ENCODE measurements at regions not wholly inside any gene's neighbourhood (a gene's known extent, or its start where the extent isn't known, plus 50 kb on each side); places are given as distances from the start of the nearest gene placed in this dataset.

DNA sequence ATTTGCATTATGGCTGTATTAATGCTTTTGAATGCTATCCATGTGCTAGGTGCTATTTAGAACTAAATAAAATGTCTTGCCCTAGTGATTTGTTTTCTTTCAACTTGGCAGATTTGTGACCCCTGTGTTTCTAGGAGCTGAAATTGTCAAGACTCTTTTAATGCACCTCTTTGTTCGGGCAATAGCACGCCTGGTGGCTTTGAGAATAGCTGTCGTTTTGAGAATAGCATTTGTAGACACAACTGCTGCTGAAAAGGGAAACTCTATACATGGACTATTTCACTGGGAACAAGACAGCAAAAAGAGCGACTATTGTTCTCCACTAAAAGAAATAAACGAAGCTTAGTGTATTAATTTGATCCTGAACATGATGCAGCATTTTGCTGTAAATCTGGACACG, 352.1 kb upstream of the ZNF521 start:
- intact Hi-C loops (cut with DNase I): no loop called here

GRCh38 chr18:25701821-25702220, 349.9 kb upstream of the ZNF521 start:
- intact Hi-C loops (cut with DNase I): no loop called here
- H3K4me1 ChIP-seq: no peaks in the 10 kb centered on the region
- no peak for TF ChIP-seq CTCF (IDR thresholded peaks at IDR 0.05)

More for the DNA sequence above, 352.1 kb upstream of the ZNF521 start:
- DNase-seq: no peak
- TF ChIP-seq CTCF (IDR thresholded peaks at IDR 0.05): no peak
- no peak overlapping the region for H3K27ac ChIP-seq
- H3K27me3 ChIP-seq: no peaks in the 10 kb centered on the region
- no peaks in the 10 kb centered on the region for H3K36me3 ChIP-seq
- no peaks in the 10 kb centered on the region for H3K9me3 ChIP-seq
- no peak overlapping the region for H3K9ac ChIP-seq (ENCODE audit: low read depth in 2 of 2, low read length in 2 of 2)
- no peaks in the 10 kb centered on the region for H3K4me1 ChIP-seq
- no peak overlapping the region for H3K4me3 ChIP-seq

DNA sequence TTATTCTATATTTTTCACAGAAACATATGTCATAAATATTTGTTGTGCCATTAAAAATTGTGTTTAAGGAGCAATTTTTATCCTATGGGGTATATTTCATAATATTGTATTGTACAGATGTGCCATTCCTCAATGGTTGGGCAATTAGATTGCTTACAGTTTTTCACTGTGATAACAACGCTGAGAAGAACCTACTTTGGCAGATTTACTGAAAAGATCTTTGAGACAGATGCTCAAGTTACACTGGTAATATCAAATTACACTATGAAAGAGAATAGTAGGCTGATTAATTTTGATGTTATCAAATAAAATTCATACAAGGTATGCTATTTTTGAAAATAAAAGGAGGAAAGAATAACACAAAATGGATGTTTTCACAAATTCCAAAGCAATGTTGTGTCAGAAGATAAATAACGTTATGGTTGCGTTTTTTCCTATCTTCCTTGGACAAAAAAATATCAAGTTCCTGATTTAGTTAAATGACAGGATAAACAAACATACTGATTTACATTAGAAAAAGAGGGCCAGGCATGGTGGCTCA, 335.1 kb upstream of the ZNF521 start:
- Histone ChIP-seq H3K9me3 (no peaks in the 10 kb centered on the region), H3K9ac (ENCODE audit: low read depth in 2 of 2, low read length in 2 of 2) (no peak overlapping the region), H3K4me3 (no peak overlapping the region), H3K36me3 (no peaks in the 10 kb centered on the region), H3K27ac (no peak overlapping the region), H3K27me3 (no peaks in the 10 kb centered on the region), H3K4me1 (no peaks in the 10 kb centered on the region)
- TF ChIP-seq CTCF (IDR thresholded peaks at IDR 0.05): no peak
- DNase-seq: no peak
- intact Hi-C loops (cut with DNase I): no loop called here

More at GRCh38 chr18:25701821-25702220, 349.9 kb upstream of the ZNF521 start:
- Histone ChIP-seq H3K9me3 (no peaks in the 10 kb centered on the region), H3K36me3 (no peaks in the 10 kb centered on the region), H3K27me3 (no peaks in the 10 kb centered on the region), H3K27ac (no peak overlapping the region), H3K9ac (ENCODE audit: low read depth in 2 of 2, low read length in 2 of 2) (no peak overlapping the region), H3K4me3 (no peak overlapping the region)
- no peak for DNase-seq

GRCh38 chr18:25685088-25685487, 333.1 kb upstream of the ZNF521 start:
- intact Hi-C loops (cut with DNase I): no loop called here

DNA sequence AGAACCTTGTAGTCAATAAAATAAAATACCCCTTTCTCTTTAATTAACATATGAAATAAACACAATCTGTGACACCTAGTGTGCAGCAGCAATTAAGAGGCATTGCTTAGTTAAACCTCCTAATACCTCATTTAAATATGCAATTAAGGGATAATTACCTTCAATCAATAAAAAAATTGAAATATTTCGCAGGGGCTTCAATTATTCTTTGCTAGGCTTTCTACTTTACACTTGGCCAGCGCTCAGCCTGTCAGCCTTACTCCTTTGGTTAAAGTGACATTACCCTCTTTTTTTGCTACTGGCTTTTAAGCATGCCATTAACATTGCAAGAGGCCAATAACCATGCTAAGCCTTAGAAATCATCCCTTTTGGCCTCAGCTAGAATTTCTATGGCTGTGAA, 327.5 kb upstream of the ZNF521 start:
- no peak for TF ChIP-seq CTCF (IDR thresholded peaks at IDR 0.05)

More at GRCh38 chr18:25685088-25685487, 333.1 kb upstream of the ZNF521 start:
- Histone ChIP-seq H3K27ac (no peak overlapping the region), H3K4me3 (no peak overlapping the region), H3K9me3 (no peaks in the 10 kb centered on the region), H3K36me3 (no peaks in the 10 kb centered on the region), H3K27me3 (no peaks in the 10 kb centered on the region), H3K4me1 (no peaks in the 10 kb centered on the region), H3K9ac (ENCODE audit: low read depth in 2 of 2, low read length in 2 of 2) (no peak overlapping the region)
- TF ChIP-seq CTCF (IDR thresholded peaks at IDR 0.05): no peak
- no peak for DNase-seq

More for the DNA sequence above, 327.5 kb upstream of the ZNF521 start:
- Histone ChIP-seq H3K27me3 (no peaks in the 10 kb centered on the region), H3K9me3 (no peaks in the 10 kb centered on the region), H3K4me1 (no peaks in the 10 kb centered on the region), H3K9ac (ENCODE audit: low read depth in 2 of 2, low read length in 2 of 2) (no peak overlapping the region), H3K36me3 (no peaks in the 10 kb centered on the region), H3K27ac (no peak overlapping the region), H3K4me3 (no peak overlapping the region)
- intact Hi-C loops (cut with DNase I): no loop called here
- no peak for DNase-seq

Data from colonic mucosa (tissue), 4 donors.